ENCODE measurements at regions not wholly inside any gene's neighbourhood (a gene's known extent, or its start where the extent isn't known, plus 50 kb on each side); places are given as distances from the start of the nearest gene placed in this dataset.
"Not testable (repeated sequence)": the region's sequence is repeated elsewhere in the genome, so short reads cannot be mapped to it uniquely, and the experiment has no call there.

GRCh38 chr14:22349281-22349680, 239.7 kb downstream of the DAD1 start:
- H3K27ac ChIP-seq (ENCODE audit: low read depth in 1 of 2, low read length in 2 of 2); H3K4me1 ChIP-seq (ENCODE audit: control insufficient read depth in 1 of 2, insufficient read depth in 2 of 2, low read length in 2 of 2); ATAC-seq (ENCODE audit: low FRiP score); H3K36me3 ChIP-seq (ENCODE audit: control insufficient read depth in 1 of 2, insufficient read depth in 2 of 2, low read length in 1 of 2); intact Hi-C loops (cut with DNase I); H3K9me3 ChIP-seq (ENCODE audit: control insufficient read depth, low read length); H3K4me3 ChIP-seq (ENCODE audit: low read length in 2 of 2); DNase-seq; H3K27me3 ChIP-seq (ENCODE audit: control insufficient read depth in 1 of 2, insufficient read depth in 2 of 2, low read length in 1 of 2): not testable (repeated sequence)
- WGBS, 2 donors = 75 to 77% methylated on average over 4 of the region's 4 CpGs

- DNase-seq = no peak
Observed at GRCh38 chr14:22344673-22345072, 244.4 kb downstream of the DAD1 start.

GRCh38 chr14:22344209-22344608, 244.8 kb downstream of the DAD1 start:
- DNase-seq; H3K27me3 ChIP-seq (ENCODE audit: control insufficient read depth in 1 of 2, insufficient read depth in 2 of 2, low read length in 1 of 2); ATAC-seq (ENCODE audit: low FRiP score); H3K4me1 ChIP-seq (ENCODE audit: control insufficient read depth in 1 of 2, insufficient read depth in 2 of 2, low read length in 2 of 2); H3K27ac ChIP-seq (ENCODE audit: low read depth in 1 of 2, low read length in 2 of 2); H3K9me3 ChIP-seq (ENCODE audit: control insufficient read depth, low read length); H3K4me3 ChIP-seq (ENCODE audit: low read length in 2 of 2); intact Hi-C loops (cut with DNase I); H3K36me3 ChIP-seq (ENCODE audit: control insufficient read depth in 1 of 2, insufficient read depth in 2 of 2, low read length in 1 of 2): not testable (repeated sequence)
- 85% methylated on average over 4 of the region's 4 CpGs for WGBS, 2 donors

More at GRCh38 chr14:22344673-22345072, 244.4 kb downstream of the DAD1 start:
- WGBS, 2 donors = 87 to 93% methylated on average over 3 of the region's 3 CpGs
- no peaks in the 10 kb centered on the region for H3K9me3 ChIP-seq (ENCODE audit: control insufficient read depth, low read length)
- H3K36me3 ChIP-seq (ENCODE audit: control insufficient read depth in 1 of 2, insufficient read depth in 2 of 2, low read length in 1 of 2) = no peaks in the 10 kb centered on the region
- intact Hi-C loops (cut with DNase I) = no loop called here
- H3K4me3 ChIP-seq (ENCODE audit: low read length in 2 of 2) = no peak overlapping the region
- ATAC-seq (ENCODE audit: low FRiP score) = no peak
- H3K27me3 ChIP-seq (ENCODE audit: control insufficient read depth in 1 of 2, insufficient read depth in 2 of 2, low read length in 1 of 2) = no peaks in the 10 kb centered on the region
- no peak overlapping the region for H3K27ac ChIP-seq (ENCODE audit: low read depth in 1 of 2, low read length in 2 of 2)
- no peaks in the 10 kb centered on the region for H3K4me1 ChIP-seq (ENCODE audit: control insufficient read depth in 1 of 2, insufficient read depth in 2 of 2, low read length in 2 of 2)

- 91 to 99% methylated on average over 3 of the region's 3 CpGs for WGBS, 2 donors
- intact Hi-C loops (cut with DNase I) = no loop called here
- ATAC-seq (ENCODE audit: low FRiP score) (no peak), DNase-seq (no peak)
- Histone ChIP-seq H3K27ac (ENCODE audit: low read depth in 1 of 2, low read length in 2 of 2) (no peak overlapping the region), H3K4me1 (ENCODE audit: control insufficient read depth in 1 of 2, insufficient read depth in 2 of 2, low read length in 2 of 2) (no peaks in the 10 kb centered on the region), H3K27me3 (ENCODE audit: control insufficient read depth in 1 of 2, insufficient read depth in 2 of 2, low read length in 1 of 2) (no peaks in the 10 kb centered on the region), H3K36me3 (ENCODE audit: control insufficient read depth in 1 of 2, insufficient read depth in 2 of 2, low read length in 1 of 2) (no peaks in the 10 kb centered on the region), H3K9me3 (ENCODE audit: control insufficient read depth, low read length) (no peaks in the 10 kb centered on the region), H3K4me3 (ENCODE audit: low read length in 2 of 2) (no peak overlapping the region)
Observed at GRCh38 chr14:22341049-22341448, 248.0 kb downstream of the DAD1 start.

GRCh38 chr14:22338917-22339715, 249.9 kb downstream of the DAD1 start:
- no peaks in the 10 kb centered on the region for H3K9me3 ChIP-seq (ENCODE audit: control insufficient read depth, low read length)
- H3K27ac ChIP-seq (ENCODE audit: low read depth in 1 of 2, low read length in 2 of 2) = peak overlapping the region in 1 of 2 donors; percentile 38
- DNase-seq (peak; percentile 75 to 79), ATAC-seq (ENCODE audit: low FRiP score) (peak; percentile 68)
- 22 to 25% methylated on average over 8 of the region's 8 CpGs for WGBS, 2 donors
- intact Hi-C loops (cut with DNase I) = no loop called here
- no peaks in the 10 kb centered on the region for H3K4me1 ChIP-seq (ENCODE audit: control insufficient read depth in 1 of 2, insufficient read depth in 2 of 2, low read length in 2 of 2)
- H3K36me3 ChIP-seq (ENCODE audit: control insufficient read depth in 1 of 2, insufficient read depth in 2 of 2, low read length in 1 of 2) = no peaks in the 10 kb centered on the region
- H3K4me3 ChIP-seq (ENCODE audit: low read length in 2 of 2) = no peak overlapping the region
- no peaks in the 10 kb centered on the region for H3K27me3 ChIP-seq (ENCODE audit: control insufficient read depth in 1 of 2, insufficient read depth in 2 of 2, low read length in 1 of 2)

- Histone ChIP-seq H3K9me3 (ENCODE audit: control insufficient read depth, low read length) (no peaks in the 10 kb centered on the region), H3K4me1 (ENCODE audit: control insufficient read depth in 1 of 2, insufficient read depth in 2 of 2, low read length in 2 of 2) (no peaks in the 10 kb centered on the region), H3K4me3 (ENCODE audit: low read length in 2 of 2) (no peak overlapping the region), H3K36me3 (ENCODE audit: control insufficient read depth in 1 of 2, insufficient read depth in 2 of 2, low read length in 1 of 2) (no peaks in the 10 kb centered on the region), H3K27me3 (ENCODE audit: control insufficient read depth in 1 of 2, insufficient read depth in 2 of 2, low read length in 1 of 2) (no peaks in the 10 kb centered on the region), H3K27ac (ENCODE audit: low read depth in 1 of 2, low read length in 2 of 2) (no peak overlapping the region)
- intact Hi-C loops (cut with DNase I) = no loop called here
- ATAC-seq (ENCODE audit: low FRiP score) (no peak), DNase-seq (no peak)
- 96 to 97% methylated on average over 5 of the region's 5 CpGs for WGBS, 2 donors
Observed at GRCh38 chr14:22338381-22338780, 250.6 kb downstream of the DAD1 start.

- H3K27me3 ChIP-seq (ENCODE audit: control insufficient read depth in 1 of 2, insufficient read depth in 2 of 2, low read length in 1 of 2) = no peaks in the 10 kb centered on the region
- intact Hi-C loops (cut with DNase I) = no loop called here
- DNase-seq (no peak), ATAC-seq (ENCODE audit: low FRiP score) (no peak)
- H3K9me3 ChIP-seq (ENCODE audit: control insufficient read depth, low read length) = no peaks in the 10 kb centered on the region
- no peak overlapping the region for H3K27ac ChIP-seq (ENCODE audit: low read depth in 1 of 2, low read length in 2 of 2)
- no peaks in the 10 kb centered on the region for H3K4me1 ChIP-seq (ENCODE audit: control insufficient read depth in 1 of 2, insufficient read depth in 2 of 2, low read length in 2 of 2)
- H3K36me3 ChIP-seq (ENCODE audit: control insufficient read depth in 1 of 2, insufficient read depth in 2 of 2, low read length in 1 of 2) = no peaks in the 10 kb centered on the region
- no peak overlapping the region for H3K4me3 ChIP-seq (ENCODE audit: low read length in 2 of 2)
- WGBS, 2 donors = 74 to 79% methylated on average over 3 of the region's 3 CpGs
Observed at GRCh38 chr14:22337938-22338337, 251.1 kb downstream of the DAD1 start.

GRCh38 chr14:22337521-22337920, 251.5 kb downstream of the DAD1 start:
- DNase-seq (no peak), ATAC-seq (ENCODE audit: low FRiP score) (no peak)
- WGBS, 2 donors = 88 to 97% methylated on average over 1 of the region's 1 CpG
- Histone ChIP-seq H3K4me3 (ENCODE audit: low read length in 2 of 2) (no peak overlapping the region), H3K36me3 (ENCODE audit: control insufficient read depth in 1 of 2, insufficient read depth in 2 of 2, low read length in 1 of 2) (no peaks in the 10 kb centered on the region), H3K9me3 (ENCODE audit: control insufficient read depth, low read length) (no peaks in the 10 kb centered on the region), H3K27ac (ENCODE audit: low read depth in 1 of 2, low read length in 2 of 2) (no peak overlapping the region), H3K27me3 (ENCODE audit: control insufficient read depth in 1 of 2, insufficient read depth in 2 of 2, low read length in 1 of 2) (no peaks in the 10 kb centered on the region), H3K4me1 (ENCODE audit: control insufficient read depth in 1 of 2, insufficient read depth in 2 of 2, low read length in 2 of 2) (no peaks in the 10 kb centered on the region)
- intact Hi-C loops (cut with DNase I) = no loop called here

GRCh38 chr14:22336031-22336430, 253.0 kb downstream of the DAD1 start:
- DNase-seq (no peak), ATAC-seq (ENCODE audit: low FRiP score) (no peak)
- Histone ChIP-seq H3K27me3 (ENCODE audit: control insufficient read depth in 1 of 2, insufficient read depth in 2 of 2, low read length in 1 of 2) (no peaks in the 10 kb centered on the region), H3K27ac (ENCODE audit: low read depth in 1 of 2, low read length in 2 of 2) (no peak overlapping the region), H3K4me3 (ENCODE audit: low read length in 2 of 2) (no peak overlapping the region), H3K36me3 (ENCODE audit: control insufficient read depth in 1 of 2, insufficient read depth in 2 of 2, low read length in 1 of 2) (no peaks in the 10 kb centered on the region), H3K9me3 (ENCODE audit: control insufficient read depth, low read length) (no peaks in the 10 kb centered on the region), H3K4me1 (ENCODE audit: control insufficient read depth in 1 of 2, insufficient read depth in 2 of 2, low read length in 2 of 2) (no peaks in the 10 kb centered on the region)
- intact Hi-C loops (cut with DNase I) = no loop called here
- 94 to 96% methylated on average over 6 of the region's 6 CpGs for WGBS, 2 donors

All from aorta (tissue), 5 donors.